ENCODE measurements at regions not wholly inside any gene's neighbourhood (a gene's known extent, or its start where the extent isn't known, plus 50 kb on each side); places are given as distances from the start of the nearest gene placed in this dataset.

DNA sequence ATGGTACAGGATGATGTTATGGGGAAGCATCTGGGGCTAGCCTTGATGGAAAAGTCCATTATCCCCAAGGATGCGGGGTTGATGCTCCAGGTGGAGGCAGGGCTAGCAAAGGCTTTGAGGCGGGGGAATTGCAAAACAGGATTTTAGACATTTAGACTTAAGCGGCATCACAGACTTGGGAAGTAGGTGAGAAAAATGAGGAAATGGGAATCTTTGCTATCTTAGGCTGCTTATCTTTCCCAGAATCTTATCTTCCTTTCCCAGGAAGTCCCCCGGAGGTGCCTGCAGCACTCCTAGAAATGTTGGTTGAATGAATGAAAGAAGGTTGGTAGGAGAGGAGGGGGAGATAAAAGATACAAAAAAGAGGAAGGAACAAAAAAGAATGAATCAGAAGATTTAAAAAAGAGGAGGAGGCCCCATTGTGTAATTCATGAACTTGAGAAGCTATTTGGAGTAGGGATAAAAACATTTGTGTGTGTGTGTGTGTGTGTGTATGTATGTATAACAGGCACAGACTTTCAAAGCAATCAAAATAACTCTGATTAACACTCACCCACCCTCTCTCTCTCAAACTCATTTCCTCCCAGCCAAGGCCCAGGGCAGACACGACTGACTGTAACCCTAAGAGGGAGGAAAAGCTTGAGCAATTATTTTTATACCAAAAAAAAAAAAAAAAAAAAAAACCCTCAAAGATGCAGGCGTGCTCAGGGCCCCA lies 62.5 kb upstream of the TBX3 start:
- H3K36me3 ChIP-seq (ENCODE audit: control insufficient read depth in 2 of 2, insufficient read depth in 2 of 2, low read length in 1 of 2): no peaks in the 10 kb centered on the region
- peaks cover 0 to 6% of the 10 kb centered on the region in 2 donors for H3K4me1 ChIP-seq (ENCODE audit: control insufficient read depth in 2 of 2, insufficient read depth in 2 of 2, low read length in 1 of 2)
- H3K27ac ChIP-seq (ENCODE audit: low read depth in 2 of 2, low read length in 1 of 2): no peak overlapping the region
- 53 to 55% methylated on average over 6 of the region's 6 CpGs for WGBS, 2 donors
- H3K27me3 ChIP-seq (ENCODE audit: control insufficient read depth in 1 of 2, insufficient read depth in 2 of 2, low read length in 2 of 2): no peaks in the 10 kb centered on the region
- H3K4me3 ChIP-seq (ENCODE audit: low read depth in 1 of 2, low read length in 2 of 2): no peak overlapping the region
- no peaks in the 10 kb centered on the region for H3K9me3 ChIP-seq (ENCODE audit: control insufficient read depth in 2 of 2, insufficient read depth in 1 of 2, low read depth in 1 of 2, low read length in 1 of 2)

DNA sequence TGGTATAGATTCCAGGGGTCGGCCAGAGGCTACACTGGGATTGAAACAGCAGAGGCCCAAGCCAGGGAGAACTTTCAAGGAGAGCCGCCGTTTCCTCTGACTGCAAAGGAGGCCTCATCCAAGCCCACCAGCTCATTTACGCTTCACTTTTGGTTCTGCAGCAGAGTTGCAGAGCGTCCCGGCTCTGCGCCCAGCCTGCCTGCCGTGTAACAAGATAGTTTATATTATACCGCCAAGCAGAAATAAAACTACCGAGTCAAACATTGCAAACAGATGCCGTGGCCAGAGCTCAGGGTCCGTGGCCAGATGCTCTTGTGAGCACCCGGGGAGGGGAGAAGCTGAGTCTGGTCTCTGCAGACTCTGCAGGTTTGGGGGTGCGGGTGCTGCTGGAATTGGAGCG lies 60.7 kb upstream of the TBX3 start:
- Histone ChIP-seq H3K27ac (ENCODE audit: low read depth in 2 of 2, low read length in 1 of 2) (no peak overlapping the region), H3K36me3 (ENCODE audit: control insufficient read depth in 2 of 2, insufficient read depth in 2 of 2, low read length in 1 of 2) (no peaks in the 10 kb centered on the region), H3K4me1 (ENCODE audit: control insufficient read depth in 2 of 2, insufficient read depth in 2 of 2, low read length in 1 of 2) (peaks cover 0 to 6% of the 10 kb centered on the region in 2 donors), H3K4me3 (ENCODE audit: low read depth in 1 of 2, low read length in 2 of 2) (no peak overlapping the region), H3K9me3 (ENCODE audit: control insufficient read depth in 2 of 2, insufficient read depth in 1 of 2, low read depth in 1 of 2, low read length in 1 of 2) (no peaks in the 10 kb centered on the region), H3K27me3 (ENCODE audit: control insufficient read depth in 1 of 2, insufficient read depth in 2 of 2, low read length in 2 of 2) (no peaks in the 10 kb centered on the region)
- WGBS, 2 donors: 65 to 68% methylated on average over 15 of the region's 15 CpGs

DNA sequence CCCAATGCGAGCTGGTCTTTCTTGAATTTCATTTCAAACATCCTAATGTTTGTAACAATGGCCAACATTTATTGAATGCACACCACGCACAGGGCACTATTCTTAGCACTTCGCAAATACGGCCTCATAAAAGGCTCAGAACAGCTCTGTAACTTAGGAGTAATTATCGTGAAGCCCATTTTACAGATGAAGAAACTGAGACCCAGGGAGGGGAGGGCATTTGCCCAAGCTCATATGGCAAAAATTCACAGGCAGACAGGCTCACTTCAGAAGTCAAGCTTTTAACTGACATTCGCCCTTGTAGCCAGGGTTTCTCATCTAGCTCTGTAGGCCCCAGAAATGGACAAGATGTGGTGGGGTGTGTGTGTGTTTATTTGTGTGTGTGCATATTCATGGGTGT lies 60.3 kb upstream of the TBX3 start:
- Histone ChIP-seq H3K36me3 (ENCODE audit: control insufficient read depth in 2 of 2, insufficient read depth in 2 of 2, low read length in 1 of 2) (no peaks in the 10 kb centered on the region), H3K4me1 (ENCODE audit: control insufficient read depth in 2 of 2, insufficient read depth in 2 of 2, low read length in 1 of 2) (peaks cover 0 to 6% of the 10 kb centered on the region in 2 donors), H3K9me3 (ENCODE audit: control insufficient read depth in 2 of 2, insufficient read depth in 1 of 2, low read depth in 1 of 2, low read length in 1 of 2) (no peaks in the 10 kb centered on the region), H3K27ac (ENCODE audit: low read depth in 2 of 2, low read length in 1 of 2) (no peak overlapping the region), H3K27me3 (ENCODE audit: control insufficient read depth in 1 of 2, insufficient read depth in 2 of 2, low read length in 2 of 2) (no peaks in the 10 kb centered on the region), H3K4me3 (ENCODE audit: low read depth in 1 of 2, low read length in 2 of 2) (no peak overlapping the region)
- 82 to 90% methylated on average over 6 of the region's 6 CpGs for WGBS, 2 donors

DNA sequence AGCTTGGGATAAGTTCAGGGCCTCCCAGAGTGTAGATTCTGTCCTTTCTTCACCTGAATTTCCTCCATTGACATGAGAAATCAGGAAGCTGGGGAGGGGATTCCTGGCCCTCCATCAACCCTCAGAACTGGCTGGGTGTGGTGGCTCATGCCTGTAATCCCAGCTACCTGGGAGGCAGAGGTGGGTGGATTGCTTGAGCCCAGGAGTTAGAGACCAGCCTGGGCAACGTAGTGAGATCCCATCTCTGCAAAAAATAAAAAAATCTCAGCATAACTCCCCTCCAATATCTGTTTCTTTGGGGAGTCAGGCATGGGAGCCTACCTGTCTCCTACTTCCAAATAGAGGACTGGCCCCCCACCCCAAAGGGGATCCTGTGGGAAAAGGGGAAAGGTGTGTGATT lies 59.8 kb upstream of the TBX3 start:
- H3K27ac ChIP-seq (ENCODE audit: low read depth in 2 of 2, low read length in 1 of 2): no peak overlapping the region
- H3K9me3 ChIP-seq (ENCODE audit: control insufficient read depth in 2 of 2, insufficient read depth in 1 of 2, low read depth in 1 of 2, low read length in 1 of 2): no peaks in the 10 kb centered on the region
- peaks cover 0 to 6% of the 10 kb centered on the region in 2 donors for H3K4me1 ChIP-seq (ENCODE audit: control insufficient read depth in 2 of 2, insufficient read depth in 2 of 2, low read length in 1 of 2)
- no peak overlapping the region for H3K4me3 ChIP-seq (ENCODE audit: low read depth in 1 of 2, low read length in 2 of 2)
- no peaks in the 10 kb centered on the region for H3K27me3 ChIP-seq (ENCODE audit: control insufficient read depth in 1 of 2, insufficient read depth in 2 of 2, low read length in 2 of 2)
- no peaks in the 10 kb centered on the region for H3K36me3 ChIP-seq (ENCODE audit: control insufficient read depth in 2 of 2, insufficient read depth in 2 of 2, low read length in 1 of 2)
- 85 to 87% methylated on average over 1 of the region's 1 CpG for WGBS, 2 donors

DNA sequence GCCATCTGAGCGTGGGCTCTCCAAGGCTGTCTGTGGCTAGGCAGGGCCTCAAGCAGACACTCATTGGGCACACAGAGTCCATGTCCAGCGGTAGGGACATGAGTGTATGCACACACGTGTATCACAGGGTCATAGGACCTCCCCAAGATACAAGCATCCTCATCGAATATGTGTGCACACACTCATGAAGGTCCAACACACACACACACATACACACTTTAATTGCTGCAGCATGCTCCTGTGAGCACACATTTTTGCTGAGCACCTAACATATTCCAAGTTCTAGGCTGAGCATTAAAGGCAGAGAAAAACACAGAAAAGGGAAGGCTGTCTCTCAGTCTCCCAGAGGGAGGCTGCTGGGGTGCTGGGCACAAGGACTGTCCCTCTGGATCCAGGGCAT lies 59.3 kb upstream of the TBX3 start:
- H3K4me3 ChIP-seq (ENCODE audit: low read depth in 1 of 2, low read length in 2 of 2): no peak overlapping the region
- H3K4me1 ChIP-seq (ENCODE audit: control insufficient read depth in 2 of 2, insufficient read depth in 2 of 2, low read length in 1 of 2): peaks cover 0 to 6% of the 10 kb centered on the region in 2 donors
- H3K27me3 ChIP-seq (ENCODE audit: control insufficient read depth in 1 of 2, insufficient read depth in 2 of 2, low read length in 2 of 2): no peaks in the 10 kb centered on the region
- no peaks in the 10 kb centered on the region for H3K9me3 ChIP-seq (ENCODE audit: control insufficient read depth in 2 of 2, insufficient read depth in 1 of 2, low read depth in 1 of 2, low read length in 1 of 2)
- WGBS, 2 donors: 68 to 80% methylated on average over 4 of the region's 4 CpGs
- H3K36me3 ChIP-seq (ENCODE audit: control insufficient read depth in 2 of 2, insufficient read depth in 2 of 2, low read length in 1 of 2): no peaks in the 10 kb centered on the region
- H3K27ac ChIP-seq (ENCODE audit: low read depth in 2 of 2, low read length in 1 of 2): no peak overlapping the region

DNA sequence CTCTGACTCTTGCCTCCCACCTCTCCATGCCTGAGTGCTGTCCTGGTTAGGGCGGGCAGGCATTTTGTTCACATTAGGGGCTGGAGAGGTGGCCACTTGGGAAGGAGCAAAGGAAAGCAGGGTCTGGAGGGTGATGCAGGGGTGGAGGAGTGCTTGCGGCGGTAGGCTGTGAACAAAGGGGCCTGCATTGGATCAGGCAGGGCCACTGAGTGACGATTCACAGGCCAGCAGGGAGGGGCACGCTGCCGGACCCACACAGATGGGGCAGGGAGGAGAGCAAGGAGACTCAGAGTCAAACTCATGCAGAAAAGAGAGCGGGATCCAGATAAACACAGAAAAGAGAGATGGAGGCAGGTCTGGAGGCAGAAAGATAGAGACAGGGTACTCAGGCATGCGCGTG lies 58.4 kb upstream of the TBX3 start:
- 84 to 86% methylated on average over 9 of the region's 9 CpGs for WGBS, 2 donors
- no peaks in the 10 kb centered on the region for H3K36me3 ChIP-seq (ENCODE audit: control insufficient read depth in 2 of 2, insufficient read depth in 2 of 2, low read length in 1 of 2)
- H3K27ac ChIP-seq (ENCODE audit: low read depth in 2 of 2, low read length in 1 of 2): no peak overlapping the region
- no peaks in the 10 kb centered on the region for H3K27me3 ChIP-seq (ENCODE audit: control insufficient read depth in 1 of 2, insufficient read depth in 2 of 2, low read length in 2 of 2)
- no peak overlapping the region for H3K4me3 ChIP-seq (ENCODE audit: low read depth in 1 of 2, low read length in 2 of 2)
- H3K9me3 ChIP-seq (ENCODE audit: control insufficient read depth in 2 of 2, insufficient read depth in 1 of 2, low read depth in 1 of 2, low read length in 1 of 2): no peaks in the 10 kb centered on the region
- peaks cover 0 to 6% of the 10 kb centered on the region in 2 donors for H3K4me1 ChIP-seq (ENCODE audit: control insufficient read depth in 2 of 2, insufficient read depth in 2 of 2, low read length in 1 of 2)

DNA sequence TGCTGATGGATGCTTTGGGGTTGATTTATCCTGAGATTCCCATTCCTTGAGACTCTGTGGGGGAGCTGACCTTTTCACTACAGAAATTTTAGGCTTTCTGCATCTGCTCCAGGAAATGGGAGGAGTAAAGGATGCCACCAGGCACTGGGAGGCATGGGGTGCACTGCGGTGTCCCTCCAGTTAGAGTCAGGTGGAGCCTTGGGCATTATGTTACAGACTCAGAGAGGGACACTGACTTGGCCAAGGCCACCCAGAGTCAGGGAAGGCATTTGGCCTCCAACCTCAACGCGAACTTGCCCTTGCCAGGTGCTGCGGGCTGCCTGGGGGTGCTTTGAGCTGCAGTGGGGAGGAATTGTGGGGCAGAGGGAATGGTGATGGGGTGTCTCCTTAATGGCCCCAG lies 58.0 kb upstream of the TBX3 start:
- H3K27ac ChIP-seq (ENCODE audit: low read depth in 2 of 2, low read length in 1 of 2): no peak overlapping the region
- no peaks in the 10 kb centered on the region for H3K9me3 ChIP-seq (ENCODE audit: control insufficient read depth in 2 of 2, insufficient read depth in 1 of 2, low read depth in 1 of 2, low read length in 1 of 2)
- H3K4me1 ChIP-seq (ENCODE audit: control insufficient read depth in 2 of 2, insufficient read depth in 2 of 2, low read length in 1 of 2): peaks cover 0 to 6% of the 10 kb centered on the region in 2 donors
- H3K36me3 ChIP-seq (ENCODE audit: control insufficient read depth in 2 of 2, insufficient read depth in 2 of 2, low read length in 1 of 2): no peaks in the 10 kb centered on the region
- no peak overlapping the region for H3K4me3 ChIP-seq (ENCODE audit: low read depth in 1 of 2, low read length in 2 of 2)
- 87 to 89% methylated on average over 4 of the region's 4 CpGs for WGBS, 2 donors
- H3K27me3 ChIP-seq (ENCODE audit: control insufficient read depth in 1 of 2, insufficient read depth in 2 of 2, low read length in 2 of 2): no peaks in the 10 kb centered on the region

DNA sequence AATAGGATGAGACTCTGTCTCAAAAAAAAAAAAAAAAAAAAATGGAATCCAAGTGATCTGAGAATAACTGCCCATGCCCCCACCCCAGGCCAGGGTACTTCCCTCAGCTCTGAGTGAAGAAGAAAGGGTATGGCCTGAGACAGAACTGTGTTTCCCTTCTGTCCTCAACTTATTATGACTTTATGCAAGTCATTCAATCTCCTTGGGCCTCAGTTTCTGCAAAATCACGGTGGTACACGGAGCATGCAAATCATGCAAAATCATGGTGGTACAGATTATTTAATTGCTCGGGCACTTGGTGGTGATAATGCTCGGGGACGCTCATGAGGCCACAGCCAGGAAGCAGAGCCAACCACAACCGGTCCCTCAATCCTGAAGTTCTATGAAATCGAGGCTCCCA lies 56.5 kb upstream of the TBX3 start:
- WGBS, 2 donors: 82 to 88% methylated on average over 7 of the region's 7 CpGs
- H3K9me3 ChIP-seq (ENCODE audit: control insufficient read depth in 2 of 2, insufficient read depth in 1 of 2, low read depth in 1 of 2, low read length in 1 of 2): peaks cover 0 to 3% of the 10 kb centered on the region in 2 donors
- H3K4me3 ChIP-seq (ENCODE audit: low read depth in 1 of 2, low read length in 2 of 2): no peak overlapping the region
- H3K4me1 ChIP-seq (ENCODE audit: control insufficient read depth in 2 of 2, insufficient read depth in 2 of 2, low read length in 1 of 2): peaks cover 4 to 6% of the 10 kb centered on the region in 2 donors
- H3K36me3 ChIP-seq (ENCODE audit: control insufficient read depth in 2 of 2, insufficient read depth in 2 of 2, low read length in 1 of 2): no peaks in the 10 kb centered on the region
- no peaks in the 10 kb centered on the region for H3K27me3 ChIP-seq (ENCODE audit: control insufficient read depth in 1 of 2, insufficient read depth in 2 of 2, low read length in 2 of 2)
- H3K27ac ChIP-seq (ENCODE audit: low read depth in 2 of 2, low read length in 1 of 2): no peak overlapping the region

DNA sequence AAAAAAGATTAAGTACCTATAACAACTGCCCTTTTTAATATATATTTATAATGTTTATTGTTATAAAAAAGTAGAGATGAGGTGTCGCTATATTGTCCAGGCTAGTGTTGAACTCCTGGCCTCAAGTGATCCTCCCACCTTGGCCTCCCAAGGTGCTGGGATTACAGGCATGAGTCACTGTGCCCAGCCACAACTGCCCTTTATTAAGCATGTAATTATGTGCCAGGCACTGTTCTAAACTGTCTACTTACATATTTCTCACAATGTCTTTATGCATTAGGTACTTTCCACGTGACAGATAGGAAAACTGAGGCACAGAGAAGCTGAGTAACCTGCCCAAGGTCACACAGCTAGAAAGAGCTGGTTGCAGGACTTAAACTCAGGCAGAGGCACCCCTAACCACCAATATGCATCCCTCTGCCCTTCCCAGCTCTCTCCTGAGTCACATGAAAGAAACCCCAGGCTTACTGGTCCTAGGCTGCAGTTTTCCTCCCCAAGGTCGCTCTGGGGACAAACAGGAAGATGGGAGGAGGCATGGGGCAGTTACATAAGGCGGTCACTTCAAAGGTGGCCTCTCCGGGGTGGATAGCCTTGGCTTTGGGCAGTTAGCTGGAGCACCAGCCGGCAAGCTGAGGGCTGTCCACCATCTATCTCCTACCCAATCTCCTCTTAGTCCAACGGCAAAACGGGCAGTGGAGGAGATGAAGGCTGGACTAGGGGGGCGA lies 54.6 kb upstream of the TBX3 start:
- 74 to 82% methylated on average over 9 of the region's 9 CpGs for WGBS, 2 donors
- peaks cover 4% of the 10 kb centered on the region in 2 donors for H3K4me1 ChIP-seq (ENCODE audit: control insufficient read depth in 2 of 2, insufficient read depth in 2 of 2, low read length in 1 of 2)
- H3K36me3 ChIP-seq (ENCODE audit: control insufficient read depth in 2 of 2, insufficient read depth in 2 of 2, low read length in 1 of 2): no peaks in the 10 kb centered on the region
- peaks cover 0 to 3% of the 10 kb centered on the region in 2 donors for H3K9me3 ChIP-seq (ENCODE audit: control insufficient read depth in 2 of 2, insufficient read depth in 1 of 2, low read depth in 1 of 2, low read length in 1 of 2)
- peaks cover 3 to 5% of the 10 kb centered on the region in 2 donors for H3K27me3 ChIP-seq (ENCODE audit: control insufficient read depth in 1 of 2, insufficient read depth in 2 of 2, low read length in 2 of 2)
- H3K4me3 ChIP-seq (ENCODE audit: low read depth in 1 of 2, low read length in 2 of 2): no peak overlapping the region
- H3K27ac ChIP-seq (ENCODE audit: low read depth in 2 of 2, low read length in 1 of 2): no peak overlapping the region
